Kidney epithelial cell (primary cell): ENCODE measurements at regions not wholly inside any gene's neighbourhood (a gene's known extent, or its start where the extent isn't known, plus 50 kb on each side); places are given as distances from the start of the nearest gene placed in this dataset.
"Not testable (repeated sequence)": the region's sequence is repeated elsewhere in the genome, so short reads cannot be mapped to it uniquely, and the experiment has no call there.

Experiments used
- DNase-seq: peaks from one replicate; pipeline ENCODE4 v3.0.0-alpha.2; 2010; ENCODE audit warnings: low read depth
- H3K27me3 ChIP-seq: 2 replicates; pipeline ENCODE4 v1.6.0; 2011; ENCODE audit warnings: low read length; ENCODE audit not compliant: control insufficient read depth, insufficient read depth
- H3K36me3 ChIP-seq: 2 replicates; pipeline ENCODE4 v1.5.1; 2011; ENCODE audit warnings: low read length; ENCODE audit not compliant: control insufficient read depth, insufficient read depth
- H3K4me3 ChIP-seq: 2 replicates; pipeline ENCODE4 v1.5.1; 2011; ENCODE audit warnings: low read depth, mild to moderate bottlenecking, control low read depth, low read length
- TF ChIP-seq, protein P1 (sequence below): IDR thresholded peaks from 2 replicates; pipeline ENCODE4 v1.5.1; 2011; ENCODE audit warnings: mild to moderate bottlenecking, moderate library complexity, low read length, control low read depth, inconsistent platforms; ENCODE audit not compliant: insufficient read depth, poor library complexity, severe bottlenecking

DNA sequence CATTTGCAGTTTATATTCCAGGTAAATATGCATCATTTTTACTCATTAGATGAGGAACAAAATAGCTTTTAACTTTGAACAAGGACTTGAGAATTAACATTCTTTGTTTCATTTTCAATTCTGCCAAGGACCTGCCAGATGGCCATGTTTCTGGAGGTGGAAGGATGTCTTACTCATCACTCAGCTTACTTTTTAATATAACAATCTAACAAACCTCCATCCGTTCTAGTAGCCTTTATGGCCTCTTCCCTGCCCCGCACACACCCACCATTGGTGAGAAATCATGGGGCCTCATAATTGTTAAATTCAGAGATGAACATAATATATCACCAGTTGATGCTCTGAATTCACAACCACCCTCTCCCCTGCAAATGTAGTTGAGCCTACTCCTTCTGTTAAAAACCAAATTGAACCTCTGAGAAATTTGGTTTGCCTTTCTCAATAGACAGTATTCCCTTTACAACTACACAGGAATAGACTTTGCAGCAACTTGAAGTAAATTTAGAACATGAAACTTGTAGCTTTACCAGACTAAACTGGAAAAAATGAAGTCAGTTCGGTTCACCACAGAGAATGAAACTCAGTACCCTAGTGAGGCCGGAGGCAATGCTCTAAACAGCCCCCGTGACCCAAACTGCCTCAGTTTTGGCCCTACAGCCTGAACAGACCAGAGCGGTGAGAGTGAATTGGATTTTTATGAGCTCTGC lies 50.1 kb upstream of the ACSL4 start:
- H3K36me3 ChIP-seq, result no peaks in the 10 kb centered on the region
- DNase-seq, result no peak
- TF ChIP-seq, protein P1, sequence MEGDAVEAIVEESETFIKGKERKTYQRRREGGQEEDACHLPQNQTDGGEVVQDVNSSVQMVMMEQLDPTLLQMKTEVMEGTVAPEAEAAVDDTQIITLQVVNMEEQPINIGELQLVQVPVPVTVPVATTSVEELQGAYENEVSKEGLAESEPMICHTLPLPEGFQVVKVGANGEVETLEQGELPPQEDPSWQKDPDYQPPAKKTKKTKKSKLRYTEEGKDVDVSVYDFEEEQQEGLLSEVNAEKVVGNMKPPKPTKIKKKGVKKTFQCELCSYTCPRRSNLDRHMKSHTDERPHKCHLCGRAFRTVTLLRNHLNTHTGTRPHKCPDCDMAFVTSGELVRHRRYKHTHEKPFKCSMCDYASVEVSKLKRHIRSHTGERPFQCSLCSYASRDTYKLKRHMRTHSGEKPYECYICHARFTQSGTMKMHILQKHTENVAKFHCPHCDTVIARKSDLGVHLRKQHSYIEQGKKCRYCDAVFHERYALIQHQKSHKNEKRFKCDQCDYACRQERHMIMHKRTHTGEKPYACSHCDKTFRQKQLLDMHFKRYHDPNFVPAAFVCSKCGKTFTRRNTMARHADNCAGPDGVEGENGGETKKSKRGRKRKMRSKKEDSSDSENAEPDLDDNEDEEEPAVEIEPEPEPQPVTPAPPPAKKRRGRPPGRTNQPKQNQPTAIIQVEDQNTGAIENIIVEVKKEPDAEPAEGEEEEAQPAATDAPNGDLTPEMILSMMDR, result no peak
- no peak overlapping the region for H3K4me3 ChIP-seq
- H3K27me3 ChIP-seq, result no peaks in the 10 kb centered on the region

DNA sequence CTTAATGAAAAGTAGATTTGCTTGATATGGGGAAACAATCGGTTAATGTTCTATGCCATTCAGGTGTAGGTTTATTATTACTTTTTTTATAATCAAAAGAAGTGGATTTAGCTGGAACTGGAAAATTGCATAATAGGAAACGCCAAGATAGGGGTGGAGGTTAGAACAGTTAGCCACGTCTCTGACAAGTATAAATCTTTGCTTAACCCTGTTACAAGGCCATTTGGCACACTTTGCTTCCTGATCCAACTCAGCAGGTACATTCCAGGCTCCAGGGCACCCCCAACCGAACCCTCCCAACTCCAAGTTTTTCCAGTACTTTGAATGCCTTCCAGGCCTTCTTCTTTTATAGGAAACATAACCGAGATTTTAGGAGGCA lies 50.6 kb upstream of the ACSL4 start:
- TF ChIP-seq, protein P1, result no peak
- no peaks in the 10 kb centered on the region for H3K27me3 ChIP-seq
- H3K4me3 ChIP-seq, result no peak overlapping the region
- H3K36me3 ChIP-seq, result no peaks in the 10 kb centered on the region
- no peak for DNase-seq

DNA sequence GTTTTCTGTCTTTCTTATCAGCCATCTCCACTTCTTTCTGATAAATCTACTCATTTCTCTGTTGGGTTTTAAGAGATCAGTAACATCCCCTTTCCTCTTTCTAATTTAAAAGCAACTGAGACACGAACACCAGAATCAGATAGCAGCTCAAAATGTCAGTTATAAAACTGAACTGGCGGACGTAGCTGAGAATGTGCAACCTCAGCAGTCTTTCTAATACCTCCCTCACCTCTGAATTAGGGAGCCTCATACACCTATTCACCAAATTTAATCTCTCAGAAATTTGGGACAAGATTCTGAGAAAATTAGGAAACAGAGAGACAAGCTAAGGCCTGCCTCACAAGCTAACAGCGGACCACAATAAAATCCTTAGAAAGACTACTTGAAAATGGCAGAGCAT lies 52.0 kb upstream of the ACSL4 start:
- Histone ChIP-seq H3K27me3 (no peaks in the 10 kb centered on the region), H3K36me3 (no peaks in the 10 kb centered on the region), H3K4me3 (no peak overlapping the region)
- no peak for DNase-seq
- TF ChIP-seq, protein P1, result no peak

DNA sequence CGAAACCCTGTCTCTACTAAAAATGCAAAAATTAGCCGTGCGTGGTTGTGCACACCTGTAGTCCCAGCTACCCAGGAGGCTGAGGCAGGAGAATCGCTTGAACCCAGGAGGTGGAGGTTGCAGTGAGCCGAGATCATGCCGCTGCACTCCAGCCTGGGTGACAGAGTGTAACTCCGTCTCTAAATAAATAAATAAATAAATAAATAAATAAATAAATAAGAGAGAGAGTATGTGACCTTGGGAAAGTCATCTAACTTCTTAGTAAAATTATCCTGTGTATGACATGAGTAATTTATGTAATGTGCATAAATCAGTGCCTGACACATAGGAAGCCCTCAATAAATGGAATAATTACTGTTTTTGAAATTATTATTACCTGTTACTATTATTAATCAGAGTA lies 57.5 kb upstream of the ACSL4 start:
- not testable (repeated sequence) for H3K27me3 ChIP-seq, H3K36me3 ChIP-seq, H3K4me3 ChIP-seq, DNase-seq

DNA sequence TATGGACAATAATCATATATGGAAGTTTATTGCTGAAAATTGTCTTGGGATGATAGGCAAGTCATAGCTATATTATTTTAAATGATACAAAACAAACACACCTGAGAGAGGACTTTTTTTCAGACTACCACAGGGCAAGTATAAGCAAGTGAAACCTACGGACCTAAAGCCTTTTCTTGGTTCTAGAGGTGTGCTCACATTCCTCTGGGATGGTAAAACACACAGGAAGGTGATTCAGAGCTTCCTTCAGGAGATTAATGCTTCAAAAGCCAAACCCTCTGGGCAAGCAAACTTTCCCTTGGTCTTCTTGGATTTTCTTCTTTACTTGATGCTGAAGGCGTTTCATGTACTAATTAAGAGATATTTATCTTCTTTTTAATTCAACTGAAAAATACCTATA lies 60.1 kb upstream of the ACSL4 start:
- DNase-seq, result no peak
- Histone ChIP-seq H3K27me3 (no peaks in the 10 kb centered on the region), H3K36me3 (no peaks in the 10 kb centered on the region), H3K4me3 (no peak overlapping the region)
- TF ChIP-seq, protein P1, result no peak

DNA sequence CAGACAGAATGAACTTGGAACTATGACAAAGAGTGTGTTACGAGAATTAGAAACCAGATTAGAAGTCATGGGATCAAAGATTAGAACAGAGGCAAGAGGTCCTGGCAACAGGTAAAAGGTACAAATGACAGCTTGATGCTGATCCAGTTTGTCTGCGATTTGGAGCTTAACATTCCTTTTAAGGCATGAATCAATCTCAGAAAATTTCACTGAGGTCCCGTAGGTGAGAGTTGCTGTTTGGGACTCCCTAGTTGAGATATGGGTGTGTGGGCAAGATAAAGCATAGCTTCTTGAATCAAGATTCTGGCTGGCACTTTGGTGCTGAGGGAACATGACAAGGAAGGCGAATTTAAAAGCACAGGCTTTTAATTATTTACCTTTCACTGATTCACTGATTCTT lies 62.6 kb upstream of the ACSL4 start:
- H3K36me3 ChIP-seq, result no peaks in the 10 kb centered on the region
- no peaks in the 10 kb centered on the region for H3K27me3 ChIP-seq
- TF ChIP-seq, protein P1, result no peak
- DNase-seq, result no peak
- H3K4me3 ChIP-seq, result no peak overlapping the region
